ENCODE measurements at regions not wholly inside any gene's neighbourhood (a gene's known extent, or its start where the extent isn't known, plus 50 kb on each side); places are given as distances from the start of the nearest gene placed in this dataset.

- TF ChIP-seq EZH2 (IDR thresholded peaks at IDR 0.05) (no peak), POLR2AphosphoS5 (IDR thresholded peaks at IDR 0.05; ENCODE audit: borderline replicate concordance, low read depth, low read length) (no peak), FOXP2 (optimal IDR thresholded peaks at IDR 0.05; ENCODE audit: control extremely low read depth, extremely low read length, insufficient read depth) (no peak)
Measured at GRCh38 chr20:17890330-17890729, 78.3 kb downstream of the SNX5 start.

Measured in SK-N-MC (cell line).